ENCODE measurements at regions not wholly inside any gene's neighbourhood (a gene's known extent, or its start where the extent isn't known, plus 50 kb on each side); places are given as distances from the start of the nearest gene placed in this dataset.

DNA sequence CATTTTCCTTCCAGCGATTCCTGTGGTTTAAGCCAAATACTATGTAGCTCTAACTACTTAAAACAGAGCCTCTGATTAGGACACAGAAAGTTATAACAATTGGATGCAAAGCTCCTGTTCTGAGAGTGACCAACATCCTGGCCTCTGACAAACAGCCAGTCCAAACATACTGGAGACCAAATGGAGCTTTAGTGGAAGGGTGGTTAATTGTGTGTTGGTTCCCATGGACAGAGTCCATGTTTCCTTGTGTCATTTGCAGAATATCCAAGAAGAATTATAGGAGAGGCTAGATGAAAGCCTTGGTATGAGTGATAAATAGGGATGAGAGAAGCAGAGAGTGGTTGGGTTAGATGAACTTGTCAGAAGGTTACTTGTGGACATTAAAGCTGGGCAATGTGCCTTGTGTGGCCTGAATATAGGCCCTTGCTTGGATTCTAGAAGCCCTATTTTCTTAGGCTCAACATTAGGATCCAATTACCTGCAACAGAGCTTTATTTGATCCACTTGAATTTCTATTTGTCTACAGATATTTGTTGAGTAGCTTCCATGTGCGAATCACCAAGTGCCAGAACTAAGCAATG lies 180.5 kb upstream of the GORAB start:
- Histone ChIP-seq H3K4me1 (replicated peaks in 1 of 2; ENCODE audit: control insufficient read depth in 2 of 2, insufficient read depth in 2 of 2, low read length in 2 of 2) (no peaks in the 10 kb centered on the region), H3K79me2 (ENCODE audit: control insufficient read depth, insufficient read depth, low read length) (no peaks in the 10 kb centered on the region), H3K9me1 (ENCODE audit: control insufficient read depth, insufficient read depth, low read length) (no peaks in the 10 kb centered on the region), H3K4me2 (ENCODE audit: insufficient read depth, low read length) (no peak overlapping the region), H3K27me3 (ENCODE audit: control insufficient read depth in 2 of 2, insufficient read depth in 2 of 2, low read length in 2 of 2) (no peaks in the 10 kb centered on the region), H4K20me1 (replicated peaks; ENCODE audit: control insufficient read depth, insufficient read depth, low read length) (no peaks in the 10 kb centered on the region), H3K4me3 (no peak overlapping the region), H3K36me3 (ENCODE audit: control insufficient read depth, insufficient read depth, low read length) (no peaks in the 10 kb centered on the region), H3K9ac (ENCODE audit: insufficient read depth in 1 of 2, low read depth in 2 of 2, low read length in 2 of 2) (no peak overlapping the region), H3K9me3 (replicated peaks; ENCODE audit: control insufficient read depth, insufficient read depth, low read depth, low read length) (no peaks in the 10 kb centered on the region), H2AFZ (ENCODE audit: low read depth, low read length) (no peak overlapping the region), H3K27ac (ENCODE audit: extremely low read depth, low read depth, low read length) (no peak overlapping the region)
- ATAC-seq: no peak
- intact Hi-C loops (cut with micrococcal nuclease): no loop called here
- in situ Hi-C loops (cut with MboI): no loop called here
- no peak for DNase-seq (ENCODE audit: extremely low read depth in 1 of 4, low spot score in 3 of 4)
- 0% methylated on average over 2 of the region's 2 CpGs for WGBS (ENCODE audit: insufficient coverage, low coverage, missing lambda C conversion rate)
- BruUV-seq (replicated peaks): no TSS peak
- FAIRE-seq: no peak
- TF ChIP-seq ZNF133 (CRISPR knock-in tag; IDR thresholded peaks at IDR 0.05) (no peak), ZNF785 (CRISPR knock-in tag; IDR thresholded peaks at IDR 0.05) (no peak), C11orf30 (IDR thresholded peaks at IDR 0.05; ENCODE audit: low read depth) (no peak), ZNF124 (CRISPR knock-in tag; IDR thresholded peaks at IDR 0.05) (no peak), ZSCAN29 (IDR thresholded peaks at IDR 0.05) (no peak), ZFP30 (CRISPR knock-in tag; IDR thresholded peaks at IDR 0.05; ENCODE audit: borderline replicate concordance) (no peak), RFX1 (IDR thresholded peaks at IDR 0.05) (no peak), ASH1L (IDR thresholded peaks at IDR 0.05; ENCODE audit: borderline replicate concordance, low read depth, partially characterized antibody) (no peak), SMAD4 (CRISPR knock-in tag; conservative IDR thresholded peaks at IDR 0.05) (no peak), ZSCAN32 (CRISPR knock-in tag; IDR thresholded peaks at IDR 0.05) (no peak), MCM5 (IDR thresholded peaks at IDR 0.05; ENCODE audit: low read depth) (no peak), CHD1 (IDR thresholded peaks at IDR 0.05; ENCODE audit: low read length) (no peak), ATF1 (CRISPR knock-in tag; IDR thresholded peaks at IDR 0.05) (no peak), ATF1 (tag; IDR thresholded peaks at IDR 0.05) (no peak), ZBTB7A (IDR thresholded peaks at IDR 0.05; ENCODE audit: borderline replicate concordance, control insufficient read depth, low read depth, low read length) (no peak), BRF1 (IDR thresholded peaks at IDR 0.05; ENCODE audit: borderline replicate concordance, extremely low read depth, insufficient read length) (no peak), JUNB (CRISPR knock-in tag; conservative IDR thresholded peaks at IDR 0.05) (no peak)
- TF ChIP-seq, protein P1, sequence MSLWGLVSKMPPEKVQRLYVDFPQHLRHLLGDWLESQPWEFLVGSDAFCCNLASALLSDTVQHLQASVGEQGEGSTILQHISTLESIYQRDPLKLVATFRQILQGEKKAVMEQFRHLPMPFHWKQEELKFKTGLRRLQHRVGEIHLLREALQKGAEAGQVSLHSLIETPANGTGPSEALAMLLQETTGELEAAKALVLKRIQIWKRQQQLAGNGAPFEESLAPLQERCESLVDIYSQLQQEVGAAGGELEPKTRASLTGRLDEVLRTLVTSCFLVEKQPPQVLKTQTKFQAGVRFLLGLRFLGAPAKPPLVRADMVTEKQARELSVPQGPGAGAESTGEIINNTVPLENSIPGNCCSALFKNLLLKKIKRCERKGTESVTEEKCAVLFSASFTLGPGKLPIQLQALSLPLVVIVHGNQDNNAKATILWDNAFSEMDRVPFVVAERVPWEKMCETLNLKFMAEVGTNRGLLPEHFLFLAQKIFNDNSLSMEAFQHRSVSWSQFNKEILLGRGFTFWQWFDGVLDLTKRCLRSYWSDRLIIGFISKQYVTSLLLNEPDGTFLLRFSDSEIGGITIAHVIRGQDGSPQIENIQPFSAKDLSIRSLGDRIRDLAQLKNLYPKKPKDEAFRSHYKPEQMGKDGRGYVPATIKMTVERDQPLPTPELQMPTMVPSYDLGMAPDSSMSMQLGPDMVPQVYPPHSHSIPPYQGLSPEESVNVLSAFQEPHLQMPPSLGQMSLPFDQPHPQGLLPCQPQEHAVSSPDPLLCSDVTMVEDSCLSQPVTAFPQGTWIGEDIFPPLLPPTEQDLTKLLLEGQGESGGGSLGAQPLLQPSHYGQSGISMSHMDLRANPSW (CRISPR knock-in tag; IDR thresholded peaks at IDR 0.05): no peak
- TF ChIP-seq, protein P2, sequence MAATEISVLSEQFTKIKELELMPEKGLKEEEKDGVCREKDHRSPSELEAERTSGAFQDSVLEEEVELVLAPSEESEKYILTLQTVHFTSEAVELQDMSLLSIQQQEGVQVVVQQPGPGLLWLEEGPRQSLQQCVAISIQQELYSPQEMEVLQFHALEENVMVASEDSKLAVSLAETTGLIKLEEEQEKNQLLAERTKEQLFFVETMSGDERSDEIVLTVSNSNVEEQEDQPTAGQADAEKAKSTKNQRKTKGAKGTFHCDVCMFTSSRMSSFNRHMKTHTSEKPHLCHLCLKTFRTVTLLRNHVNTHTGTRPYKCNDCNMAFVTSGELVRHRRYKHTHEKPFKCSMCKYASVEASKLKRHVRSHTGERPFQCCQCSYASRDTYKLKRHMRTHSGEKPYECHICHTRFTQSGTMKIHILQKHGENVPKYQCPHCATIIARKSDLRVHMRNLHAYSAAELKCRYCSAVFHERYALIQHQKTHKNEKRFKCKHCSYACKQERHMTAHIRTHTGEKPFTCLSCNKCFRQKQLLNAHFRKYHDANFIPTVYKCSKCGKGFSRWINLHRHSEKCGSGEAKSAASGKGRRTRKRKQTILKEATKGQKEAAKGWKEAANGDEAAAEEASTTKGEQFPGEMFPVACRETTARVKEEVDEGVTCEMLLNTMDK (IDR thresholded peaks at IDR 0.05; ENCODE audit: borderline replicate concordance, insufficient read depth, low read depth, low read length, poor library complexity, severe bottlenecking): no peak
- ChIA-PET POLR2A (interaction anchor here (0.6 kb wide), 1 partner anchor 929 kb away, joined by 4 read pairs; no protein-coding TSS in a partner anchor), CTCF (ENCODE audit: low intra/inter-chr PET ratio) (no interaction called here)
